ENCODE measurements at regions not wholly inside any gene's neighbourhood (a gene's known extent, or its start where the extent isn't known, plus 50 kb on each side); places are given as distances from the start of the nearest gene placed in this dataset.

- Histone ChIP-seq H3K4me1 (ENCODE audit: insufficient read depth, low read length, severe bottlenecking) (no peaks in the 10 kb centered on the region), H3F3A (ENCODE audit: insufficient read depth, low read length) (no peaks in the 10 kb centered on the region), H4K20me1 (ENCODE audit: insufficient read depth, low read length) (no peaks in the 10 kb centered on the region), H3K9me3 (ENCODE audit: low read length) (no peaks in the 10 kb centered on the region), H2AFZ (ENCODE audit: low read length) (no peak overlapping the region), H3K4me3 (ENCODE audit: low read depth, low read length, poor library complexity, severe bottlenecking) (no peak overlapping the region), H3K27ac (ENCODE audit: low read depth, low read length, poor library complexity, severe bottlenecking) (no peak overlapping the region), H3K36me3 (ENCODE audit: insufficient read depth, low read length) (no peaks in the 10 kb centered on the region), H3K79me2 (ENCODE audit: insufficient read depth, low read length) (no peaks in the 10 kb centered on the region), H3K9ac (ENCODE audit: low read length) (no peak overlapping the region), H3K9me2 (ENCODE audit: low read depth, low read length) (no peaks in the 10 kb centered on the region), H3K4me2 (ENCODE audit: low read length) (no peak overlapping the region), H3K27me3 (ENCODE audit: insufficient read depth, low read length) (no peaks in the 10 kb centered on the region)
- TF ChIP-seq CTCF (IDR thresholded peaks at IDR 0.05; ENCODE audit: low read length): no peak
- TF ChIP-seq EZH2 (IDR thresholded peaks at IDR 0.05; ENCODE audit: borderline replicate concordance, low read length): no peak
Measured at GRCh38 chr3:74370342-74370741, 244.1 kb downstream of the CNTN3 start.

- H3K9me3 ChIP-seq (ENCODE audit: low read length): no peaks in the 10 kb centered on the region
- H3K9ac ChIP-seq (ENCODE audit: low read length): no peak overlapping the region
- H3K4me3 ChIP-seq (ENCODE audit: low read depth, low read length, poor library complexity, severe bottlenecking): no peak overlapping the region
- no peak overlapping the region for H3K27ac ChIP-seq (ENCODE audit: low read depth, low read length, poor library complexity, severe bottlenecking)
- no peak overlapping the region for H3K4me2 ChIP-seq (ENCODE audit: low read length)
- H3K4me1 ChIP-seq (ENCODE audit: insufficient read depth, low read length, severe bottlenecking): no peaks in the 10 kb centered on the region
- H4K20me1 ChIP-seq (ENCODE audit: insufficient read depth, low read length): no peaks in the 10 kb centered on the region
- H3K27me3 ChIP-seq (ENCODE audit: insufficient read depth, low read length): no peaks in the 10 kb centered on the region
- H3K79me2 ChIP-seq (ENCODE audit: insufficient read depth, low read length): no peaks in the 10 kb centered on the region
- no peak for TF ChIP-seq EZH2 (IDR thresholded peaks at IDR 0.05; ENCODE audit: borderline replicate concordance, low read length)
- TF ChIP-seq CTCF (IDR thresholded peaks at IDR 0.05; ENCODE audit: low read length): no peak
- no peaks in the 10 kb centered on the region for H3F3A ChIP-seq (ENCODE audit: insufficient read depth, low read length)
- no peaks in the 10 kb centered on the region for H3K9me2 ChIP-seq (ENCODE audit: low read depth, low read length)
- H2AFZ ChIP-seq (ENCODE audit: low read length): no peak overlapping the region
- H3K36me3 ChIP-seq (ENCODE audit: insufficient read depth, low read length): no peaks in the 10 kb centered on the region
Measured at GRCh38 chr3:74366331-74366730, 248.1 kb downstream of the CNTN3 start.

- Histone ChIP-seq H2AFZ (ENCODE audit: low read length) (no peak overlapping the region), H3K79me2 (ENCODE audit: insufficient read depth, low read length) (no peaks in the 10 kb centered on the region), H3F3A (ENCODE audit: insufficient read depth, low read length) (no peaks in the 10 kb centered on the region), H3K27me3 (ENCODE audit: insufficient read depth, low read length) (no peaks in the 10 kb centered on the region), H3K4me1 (ENCODE audit: insufficient read depth, low read length, severe bottlenecking) (no peaks in the 10 kb centered on the region), H3K4me2 (ENCODE audit: low read length) (no peak overlapping the region), H3K36me3 (ENCODE audit: insufficient read depth, low read length) (no peaks in the 10 kb centered on the region), H3K9ac (ENCODE audit: low read length) (no peak overlapping the region), H4K20me1 (ENCODE audit: insufficient read depth, low read length) (no peaks in the 10 kb centered on the region), H3K9me3 (ENCODE audit: low read length) (no peaks in the 10 kb centered on the region), H3K27ac (ENCODE audit: low read depth, low read length, poor library complexity, severe bottlenecking) (no peak overlapping the region), H3K9me2 (ENCODE audit: low read depth, low read length) (no peaks in the 10 kb centered on the region), H3K4me3 (ENCODE audit: low read depth, low read length, poor library complexity, severe bottlenecking) (no peak overlapping the region)
- no peak for TF ChIP-seq CTCF (IDR thresholded peaks at IDR 0.05; ENCODE audit: low read length)
- TF ChIP-seq EZH2 (IDR thresholded peaks at IDR 0.05; ENCODE audit: borderline replicate concordance, low read length): no peak
Measured at GRCh38 chr3:74363346-74363745, 251.1 kb downstream of the CNTN3 start.
